GM12865 (cell line): ENCODE measurements at regions not wholly inside any gene's neighbourhood (a gene's known extent, or its start where the extent isn't known, plus 50 kb on each side); places are given as distances from the start of the nearest gene placed in this dataset.

ENCODE experiments used
- DNase-seq: peaks from one replicate; pipeline ENCODE4 v3.0.0; 2010; ENCODE audit warnings: low read depth
- H3K4me3 ChIP-seq: 2 replicates; pipeline ENCODE4 v1.5.1; 2011; ENCODE audit warnings: mild to moderate bottlenecking, low read depth, low read length, control low read depth
- CTCF ChIP-seq: IDR thresholded peaks from 2 replicates; pipeline ENCODE4 v1.5.1; 2011; ENCODE audit warnings: low read length, control low read depth, low read depth, inconsistent platforms; ENCODE audit not compliant: insufficient read depth; ENCODE audit errors: missing control alignments

GRCh38 chr10:69716711-69717560 is 84.8 kb upstream of the COL13A1 start:
- no peak overlapping the region for H3K4me3 ChIP-seq
- peak; percentile 75 for TF ChIP-seq CTCF
- peak; percentile 54 for DNase-seq

GRCh38 chr10:69718951-69719350 is 82.8 kb upstream of the COL13A1 start:
- no peak for DNase-seq
- no peak for TF ChIP-seq CTCF
- no peak overlapping the region for H3K4me3 ChIP-seq

GRCh38 chr10:69721690-69722310 is 79.9 kb upstream of the COL13A1 start:
- TF ChIP-seq CTCF: no peak
- DNase-seq: no peak
- H3K4me3 ChIP-seq: no peak overlapping the region

- no peak for TF ChIP-seq CTCF
- DNase-seq: no peak
- no peak overlapping the region for H3K4me3 ChIP-seq
Observed at GRCh38 chr10:69723653-69724052, 78.1 kb upstream of the COL13A1 start.

- TF ChIP-seq CTCF: no peak
- no peak for DNase-seq
- H3K4me3 ChIP-seq: no peak overlapping the region
Observed at GRCh38 chr10:69726850-69727249, 74.9 kb upstream of the COL13A1 start.

GRCh38 chr10:69728335-69728870 is 73.3 kb upstream of the COL13A1 start:
- no peak overlapping the region for H3K4me3 ChIP-seq
- no peak for TF ChIP-seq CTCF
- DNase-seq: no peak
